Subcutaneous abdominal adipose tissue (tissue), 5 donors: ENCODE measurements at regions not wholly inside any gene's neighbourhood (a gene's known extent, or its start where the extent isn't known, plus 50 kb on each side); places are given as distances from the start of the nearest gene placed in this dataset.
"Not testable (repeated sequence)": the region's sequence is repeated elsewhere in the genome, so short reads cannot be mapped to it uniquely, and the experiment has no call there.

Experiments
- H3K27ac ChIP-seq: one replicate; pipeline ENCODE4 v1.7.0; 2013; ENCODE audit warnings: low read depth, mild to moderate bottlenecking, inconsistent platforms, low read length, moderate library complexity
- H3K27me3 ChIP-seq, 5 donors: one replicate each; pipeline ENCODE4 v1.7.0; 2013; ENCODE audit warnings: low read length in 5 of 5, inconsistent platforms in 1 of 5; ENCODE audit not compliant: control insufficient read depth in 5 of 5, insufficient read depth in 4 of 5
- H3K36me3 ChIP-seq, 5 donors: one replicate each; pipeline ENCODE4 v1.7.0; 2013; ENCODE audit warnings: low read length in 5 of 5; ENCODE audit not compliant: control insufficient read depth in 5 of 5, insufficient read depth in 5 of 5
- H3K4me1 ChIP-seq, 5 donors: one replicate each; pipeline ENCODE4 v1.7.0; 2013; ENCODE audit warnings: low read length in 5 of 5, mild to moderate bottlenecking in 3 of 5, moderate library complexity in 1 of 5; ENCODE audit not compliant: control insufficient read depth in 5 of 5, insufficient read depth in 5 of 5
- H3K4me3 ChIP-seq, 5 donors: one replicate each; pipeline ENCODE4 v1.7.0; 2013; ENCODE audit warnings: low read length in 5 of 5, low read depth in 1 of 5
- H3K9ac ChIP-seq, 5 donors: one replicate each; pipeline ENCODE4 v1.7.0; 2013; ENCODE audit warnings: low read length in 5 of 5, mild to moderate bottlenecking in 4 of 5, moderate library complexity in 3 of 5
- H3K9me3 ChIP-seq, 5 donors: one replicate each; pipeline ENCODE4 v1.7.0; 2013; ENCODE audit warnings: low read length in 5 of 5; ENCODE audit not compliant: control insufficient read depth in 5 of 5
- donor health status: healthy.
- donor health status: healthy.
- donor health status: healthy.
- donor health status: healthy.
- donor health status: healthy.

DNA sequence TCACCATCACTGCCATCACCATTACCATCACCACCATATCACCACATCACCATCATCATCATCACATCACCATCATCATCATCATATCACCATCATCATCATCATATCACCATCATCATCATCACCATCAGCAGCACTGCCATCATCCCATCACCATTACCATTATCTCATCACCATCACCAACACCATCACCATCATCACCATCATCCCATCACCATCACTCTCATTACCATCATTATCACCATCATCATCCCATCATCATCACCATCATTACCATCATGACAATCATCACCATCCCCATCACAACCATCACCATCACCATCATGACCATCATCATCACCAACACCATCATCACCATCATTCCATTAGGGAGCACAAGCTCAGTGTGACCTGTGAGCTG, 318.0 kb downstream of the ADGRD1 start:
- peaks cover 0 to 13% (median 9%) of the 10 kb centered on the region in 5 donors for H3K27me3 ChIP-seq
- H3K36me3 ChIP-seq: no peaks in the 10 kb centered on the region
- H3K9ac ChIP-seq: no peak overlapping the region
- no peaks in the 10 kb centered on the region for H3K9me3 ChIP-seq
- H3K4me1 ChIP-seq: peaks cover 2 to 15% (median 12%) of the 10 kb centered on the region in 5 donors
- no peak overlapping the region for H3K4me3 ChIP-seq
- no peak overlapping the region for H3K27ac ChIP-seq

DNA sequence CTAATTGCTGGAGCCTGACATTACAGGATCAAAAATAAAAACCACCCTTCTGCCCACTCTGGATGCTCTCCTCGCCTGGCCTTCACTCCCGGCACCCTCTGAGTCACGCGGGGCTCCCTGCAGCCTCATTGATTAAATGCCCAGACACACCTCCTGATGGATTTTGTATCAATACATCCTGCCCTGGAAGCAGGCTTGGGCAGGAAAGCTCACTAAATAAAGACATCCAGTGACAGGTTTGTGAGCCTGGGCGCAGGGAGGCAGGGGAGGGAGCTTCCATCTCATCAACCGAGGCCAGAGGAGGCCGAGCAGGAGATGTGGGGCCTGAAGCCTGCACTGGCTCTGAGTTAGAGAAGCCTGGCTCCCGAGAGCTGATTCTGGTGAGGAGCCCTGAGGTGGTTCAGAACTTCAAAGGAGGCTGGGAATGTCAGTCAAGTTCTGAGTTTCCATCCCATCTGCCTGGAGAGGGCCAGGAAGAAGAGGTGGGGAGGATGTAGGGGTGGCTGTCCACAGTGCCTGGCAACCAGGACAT, 318.6 kb downstream of the ADGRD1 start:
- H3K9ac ChIP-seq, H3K9me3 ChIP-seq, H3K36me3 ChIP-seq, H3K4me3 ChIP-seq, H3K27ac ChIP-seq: not testable (repeated sequence)
- Histone ChIP-seq H3K4me1 (peaks cover 2 to 10% (median 10%) of the 10 kb centered on the region in 5 donors), H3K27me3 (peaks cover 0 to 13% (median 9%) of the 10 kb centered on the region in 5 donors)

DNA sequence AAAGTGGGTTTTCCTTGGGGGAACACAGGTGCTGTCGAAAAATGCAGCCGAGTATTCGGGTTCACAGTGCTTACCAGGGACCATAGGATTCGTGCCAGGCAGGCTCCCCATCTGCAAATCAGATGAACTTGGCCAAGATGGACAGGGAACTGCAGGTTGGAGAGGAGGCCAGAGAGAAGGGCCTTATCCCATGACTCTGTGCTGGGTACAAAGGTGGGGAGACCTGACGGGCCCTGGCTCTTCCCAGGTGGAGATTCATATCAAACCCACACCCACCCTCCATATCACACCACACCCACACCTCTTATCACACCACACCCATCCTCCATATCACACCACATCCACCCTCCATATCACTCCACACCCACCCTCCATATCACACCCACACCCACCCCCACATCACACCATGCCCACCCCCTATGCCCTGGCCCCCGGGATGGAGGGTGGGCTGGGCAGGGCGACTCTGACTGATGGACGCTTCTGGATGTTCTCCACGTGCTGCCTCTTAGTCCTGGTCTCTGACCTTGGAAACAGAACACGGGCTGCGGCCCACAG, 319.7 kb downstream of the ADGRD1 start:
- Histone ChIP-seq H3K27ac (no peak overlapping the region), H3K4me3 (no peak overlapping the region), H3K4me1 (peaks cover 0 to 4% (median 3%) of the 10 kb centered on the region in 5 donors), H3K36me3 (no peaks in the 10 kb centered on the region), H3K9ac (no peak overlapping the region), H3K27me3 (peaks cover 0 to 13% (median 9%) of the 10 kb centered on the region in 5 donors), H3K9me3 (no peaks in the 10 kb centered on the region)

DNA sequence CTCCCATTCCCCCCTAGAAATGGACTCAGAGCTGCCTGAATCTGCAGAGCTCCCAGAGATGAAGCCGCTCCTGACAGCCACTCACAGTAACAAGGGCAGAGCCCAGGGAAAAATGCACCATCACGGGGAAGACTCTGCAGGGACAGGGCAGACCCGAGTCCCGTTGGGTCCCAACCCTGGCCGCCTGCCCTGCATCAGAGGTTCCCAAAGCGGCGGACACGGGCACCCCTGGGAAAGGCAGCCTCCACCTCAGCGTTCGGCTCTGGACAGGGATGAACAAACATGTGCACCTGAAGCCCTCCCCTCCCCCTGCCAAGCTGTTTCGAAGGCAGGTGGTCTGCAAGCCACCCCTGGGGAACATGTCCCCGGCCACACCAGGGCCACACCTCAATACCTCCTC, 320.4 kb downstream of the ADGRD1 start:
- Histone ChIP-seq H3K36me3 (no peaks in the 10 kb centered on the region), H3K9ac (no peak overlapping the region), H3K4me3 (no peak overlapping the region), H3K9me3 (no peaks in the 10 kb centered on the region), H3K27me3 (peaks cover 0 to 17% (median 12%) of the 10 kb centered on the region in 5 donors), H3K4me1 (no peaks in the 10 kb centered on the region), H3K27ac (no peak overlapping the region)

DNA sequence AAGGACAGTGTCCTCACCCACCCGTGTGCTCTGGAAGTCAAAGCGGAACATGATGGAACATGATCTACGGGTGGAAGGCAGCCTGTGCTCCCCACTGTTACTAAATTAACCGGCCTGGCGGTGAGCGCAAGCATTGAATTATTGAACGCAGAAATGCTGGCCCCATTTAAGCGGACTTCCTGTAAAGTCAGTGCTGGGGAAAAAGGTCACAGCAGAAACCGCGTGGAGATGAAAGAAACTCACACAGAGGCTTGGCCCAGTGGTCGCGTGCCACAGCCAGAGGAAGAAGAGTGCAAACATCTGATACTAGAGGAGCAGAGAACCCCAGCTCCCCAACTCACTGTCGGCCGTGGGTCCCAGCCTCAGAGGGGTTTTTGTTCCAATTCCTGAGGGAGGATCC, 321.2 kb downstream of the ADGRD1 start:
- Histone ChIP-seq H3K36me3 (no peaks in the 10 kb centered on the region), H3K4me3 (no peak overlapping the region), H3K9me3 (no peaks in the 10 kb centered on the region), H3K27ac (no peak overlapping the region), H3K4me1 (no peaks in the 10 kb centered on the region), H3K27me3 (peaks cover 0 to 20% (median 17%) of the 10 kb centered on the region in 5 donors), H3K9ac (no peak overlapping the region)

DNA sequence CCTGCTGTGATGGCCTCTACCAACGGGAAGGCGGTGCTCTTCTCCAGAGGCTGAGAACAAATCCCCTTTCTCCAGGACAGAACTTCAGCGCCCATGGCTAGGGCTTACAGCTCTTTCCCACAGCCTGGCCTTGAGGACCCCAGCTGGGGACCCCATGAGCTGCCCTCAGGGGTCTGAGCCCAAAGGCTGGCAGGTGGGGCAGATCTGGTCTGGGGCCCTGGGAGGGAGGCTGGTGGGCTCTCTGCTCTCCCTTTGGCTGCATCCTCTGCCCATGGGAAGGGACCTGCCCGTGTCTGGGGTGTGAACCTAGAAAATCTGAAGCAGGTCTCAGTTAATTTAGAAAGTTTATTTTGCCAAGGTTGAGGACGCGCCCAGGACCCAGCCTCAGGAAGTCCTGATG, 322.1 kb downstream of the ADGRD1 start:
- no peak overlapping the region for H3K9ac ChIP-seq

DNA sequence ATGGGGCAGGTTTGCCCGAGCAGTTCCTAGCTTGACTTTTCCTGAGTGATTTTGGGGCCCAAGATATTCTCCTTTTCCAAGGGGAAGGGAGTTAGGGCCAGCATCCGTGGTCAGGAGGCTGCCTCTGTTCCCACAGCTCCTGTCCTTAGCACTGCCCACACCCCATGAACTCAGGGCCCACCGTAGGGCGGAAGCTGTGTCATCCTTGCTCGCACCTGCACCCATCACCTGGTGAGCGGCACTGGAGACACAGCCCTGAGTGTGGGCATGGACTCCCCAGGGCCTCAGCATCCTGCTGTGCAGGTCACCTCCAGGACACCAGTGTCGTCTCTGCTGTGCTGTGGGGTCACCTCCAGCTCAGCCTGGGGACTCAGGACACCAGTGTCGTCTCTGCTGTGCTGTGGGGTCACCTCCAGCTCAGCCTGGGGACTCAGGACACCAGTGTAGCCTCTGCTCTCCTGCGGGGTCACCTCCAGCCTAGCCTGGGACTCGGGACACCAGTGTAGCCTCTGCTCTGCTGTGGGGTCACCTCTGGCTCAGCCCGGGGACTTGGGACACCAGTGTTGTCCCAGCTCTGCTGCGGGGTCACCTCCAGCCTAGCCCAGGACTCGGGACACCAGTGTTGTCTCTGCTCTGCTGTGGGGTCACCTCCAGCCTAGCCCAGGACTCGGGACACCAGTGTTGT, 322.9 kb downstream of the ADGRD1 start:
- H3K4me3 ChIP-seq: no peak overlapping the region
- H3K27ac ChIP-seq: no peak overlapping the region
- H3K4me1 ChIP-seq: no peaks in the 10 kb centered on the region
- no peaks in the 10 kb centered on the region for H3K36me3 ChIP-seq
- H3K9me3 ChIP-seq: no peaks in the 10 kb centered on the region
- no peak overlapping the region for H3K9ac ChIP-seq
- peaks cover 0 to 25% (median 20%) of the 10 kb centered on the region in 5 donors for H3K27me3 ChIP-seq

More for the DNA sequence above, 322.1 kb downstream of the ADGRD1 start:
- Histone ChIP-seq H3K36me3 (no peaks in the 10 kb centered on the region), H3K27me3 (peaks cover 0 to 22% (median 20%) of the 10 kb centered on the region in 5 donors), H3K27ac (no peak overlapping the region), H3K4me3 (no peak overlapping the region), H3K9me3 (no peaks in the 10 kb centered on the region), H3K4me1 (no peaks in the 10 kb centered on the region)

DNA sequence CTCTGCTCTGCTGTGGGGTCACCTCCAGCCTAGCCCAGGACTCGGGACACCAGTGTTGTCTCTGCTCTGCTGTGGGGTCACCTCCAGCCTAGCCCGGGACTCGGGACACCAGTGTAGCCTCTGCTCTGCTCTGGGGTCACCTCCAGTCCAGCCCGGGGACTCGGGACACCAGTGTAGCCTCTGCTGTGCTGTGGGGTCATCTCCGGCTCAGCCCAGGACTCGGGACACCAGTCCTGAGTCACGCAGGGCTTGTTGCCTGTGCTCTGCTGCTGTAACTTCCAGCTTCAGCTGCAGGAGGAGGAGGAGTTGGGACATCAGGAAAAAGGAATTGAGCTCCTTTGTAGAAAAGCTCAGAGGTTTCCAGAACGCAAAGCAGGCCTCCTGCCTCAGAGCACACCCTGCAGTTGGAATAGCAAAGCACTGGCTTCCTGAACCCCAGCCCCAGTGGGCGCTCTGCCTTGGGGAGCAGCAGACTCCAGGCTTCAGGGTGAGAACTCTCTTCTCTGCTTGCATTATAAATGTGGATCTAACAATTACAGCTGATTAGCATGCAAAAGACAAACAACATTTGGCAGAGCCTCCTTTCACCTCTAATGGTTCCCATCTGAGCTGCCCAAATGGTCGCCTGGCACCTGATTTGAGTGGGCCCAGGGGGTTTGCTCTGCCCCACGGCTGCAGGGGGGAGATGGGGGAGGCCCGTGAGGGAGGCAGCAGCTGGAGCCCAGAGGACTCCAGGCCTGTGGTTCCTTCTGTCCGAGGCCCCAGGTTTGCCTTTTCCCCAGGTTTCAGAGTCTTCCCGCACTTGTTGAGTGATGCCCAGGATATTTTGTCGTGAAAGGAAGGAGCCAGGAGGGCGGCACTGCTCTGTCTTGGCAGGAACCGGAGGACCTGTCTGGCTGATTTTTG, 323.7 kb downstream of the ADGRD1 start:
- not testable (repeated sequence) for H3K4me3 ChIP-seq, H3K4me1 ChIP-seq, H3K27ac ChIP-seq, H3K9ac ChIP-seq, H3K9me3 ChIP-seq, H3K36me3 ChIP-seq
- H3K27me3 ChIP-seq: peaks cover 0 to 26% (median 20%) of the 10 kb centered on the region in 5 donors

DNA sequence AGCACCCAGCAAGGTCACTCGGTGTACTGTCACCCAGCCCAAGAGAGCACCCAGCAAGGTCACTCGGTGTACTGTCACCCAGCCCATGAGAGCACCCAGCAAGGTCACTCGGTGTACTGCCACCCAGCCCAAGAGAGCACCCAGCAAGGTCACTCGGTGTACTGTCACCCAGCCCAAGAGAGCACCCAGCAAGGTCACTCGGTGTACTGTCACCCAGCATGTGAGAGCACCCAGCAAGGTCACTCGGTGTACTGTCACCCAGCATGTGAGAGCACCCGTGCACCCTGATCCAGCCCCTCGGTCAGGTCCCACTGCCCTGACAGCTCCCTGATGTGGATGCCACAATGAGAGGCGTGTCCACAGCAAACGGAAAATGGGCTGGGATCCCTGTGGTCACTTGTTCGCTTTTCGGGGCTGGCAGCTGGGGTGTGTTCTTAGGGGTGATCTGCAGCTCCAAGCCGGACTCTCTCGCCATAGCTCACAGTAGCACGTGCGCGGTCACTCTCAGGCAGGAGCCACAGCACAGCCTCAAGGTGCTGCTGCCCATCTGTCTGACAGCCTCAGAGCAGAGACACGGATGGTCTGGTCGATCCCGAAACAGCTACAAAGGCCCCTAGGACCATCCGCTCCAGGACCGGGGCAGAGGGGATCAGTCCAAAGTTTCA, 324.9 kb downstream of the ADGRD1 start:
- H3K27ac ChIP-seq, H3K9me3 ChIP-seq, H3K4me3 ChIP-seq, H3K36me3 ChIP-seq, H3K9ac ChIP-seq, H3K4me1 ChIP-seq: not testable (repeated sequence)
- peaks cover 0 to 26% (median 20%) of the 10 kb centered on the region in 5 donors for H3K27me3 ChIP-seq
